SK-N-SH treated with all-trans-retinoic acid at 6 μM for 48 hours (cell line): ENCODE measurements at regions not wholly inside any gene's neighbourhood (a gene's known extent, or its start where the extent isn't known, plus 50 kb on each side); places are given as distances from the start of the nearest gene placed in this dataset.
"Not testable (repeated sequence)": the region's sequence is repeated elsewhere in the genome, so short reads cannot be mapped to it uniquely, and the experiment has no call there.

Experiments used
- ATAC-seq: fragments of 200-7000 bp; cut with Tn5 transposase; 3 replicates; pipeline ENCODE4 v1.9.1; 2020; ENCODE audit warnings: mild to moderate bottlenecking, moderate library complexity
- ARNTL ChIP-seq: fragments of 450-650 bp; formaldehyde crosslinking; IDR thresholded peaks from 2 replicates; pipeline ENCODE4 v1.5.0; 2020; ENCODE audit warnings: low read depth, mild to moderate bottlenecking, moderate library complexity, borderline replicate concordance
- BACH2 ChIP-seq: fragments of 250-450 bp; sonication (Bioruptor Pico); IDR thresholded peaks from 2 replicates; pipeline ENCODE4 v1.9.0; 2021; ENCODE audit warnings: mild to moderate bottlenecking, borderline replicate concordance
- CSDC2 ChIP-seq: fragments of 250-450 bp; sonication (Bioruptor Pico); IDR thresholded peaks from 2 replicates; pipeline ENCODE4 v1.5.0; 2020; ENCODE audit warnings: mild to moderate bottlenecking, moderate library complexity
- GLIS3 ChIP-seq: fragments of 250-450 bp; sonication (Bioruptor Pico); IDR thresholded peaks from 2 replicates; pipeline ENCODE4 v1.5.0; 2020; ENCODE audit warnings: mild to moderate bottlenecking, moderate library complexity
- ISL1 ChIP-seq: fragments of 250-450 bp; sonication (Bioruptor Pico); IDR thresholded peaks from 2 replicates; pipeline ENCODE4 v2.1.2; 2022; ENCODE audit warnings: mild to moderate bottlenecking, moderate library complexity
- OSR1 ChIP-seq: fragments of 250-450 bp; sonication (Bioruptor Pico); IDR thresholded peaks from 2 replicates; pipeline ENCODE4 v1.8.0; 2022; ENCODE audit warnings: moderate library complexity, mild to moderate bottlenecking, inconsistent platforms
- PPARA ChIP-seq: fragments of 250-450 bp; sonication (Bioruptor Pico); IDR thresholded peaks from 2 replicates; pipeline ENCODE4 v1.5.0; 2020; ENCODE audit warnings: mild to moderate bottlenecking, borderline replicate concordance
- RARB ChIP-seq: fragments of 250-450 bp; sonication (Bioruptor Pico); IDR thresholded peaks from 2 replicates; pipeline ENCODE4 v1.8.0; 2021; ENCODE audit warnings: mild to moderate bottlenecking, moderate library complexity
- SNAI2 ChIP-seq: fragments of 250-450 bp; sonication (Bioruptor Pico); IDR thresholded peaks from 2 replicates; pipeline ENCODE4 v1.5.0; 2020; ENCODE audit warnings: mild to moderate bottlenecking, moderate library complexity
- TCF4 ChIP-seq: fragments of 250-450 bp; sonication (Bioruptor Pico); IDR thresholded peaks from 2 replicates; pipeline ENCODE4 v1.8.0; 2021; ENCODE audit warnings: mild to moderate bottlenecking, moderate library complexity, borderline replicate concordance
- TOX ChIP-seq: fragments of 250-450 bp; sonication (Bioruptor Pico); IDR thresholded peaks from 2 replicates; pipeline ENCODE4 v1.8.0; 2021; ENCODE audit warnings: mild to moderate bottlenecking, moderate library complexity, borderline replicate concordance
- ZC3H10 ChIP-seq: fragments of 250-450 bp; sonication (Bioruptor Pico); IDR thresholded peaks from 2 replicates; pipeline ENCODE4 v1.5.1; 2021; ENCODE audit warnings: mild to moderate bottlenecking, moderate library complexity
- ZFP3 ChIP-seq: fragments of 250-450 bp; sonication (Bioruptor Pico); IDR thresholded peaks from 2 replicates; pipeline ENCODE4 v1.5.0; 2020; ENCODE audit warnings: mild to moderate bottlenecking, moderate library complexity
- ZFP30 ChIP-seq: fragments of 450-650 bp; formaldehyde crosslinking; IDR thresholded peaks from 2 replicates; pipeline ENCODE4 v1.5.0; 2022; ENCODE audit warnings: mild to moderate bottlenecking, moderate library complexity
- ZNF565 ChIP-seq: fragments of 450-650 bp; formaldehyde crosslinking; conservative IDR thresholded peaks from 2 replicates; pipeline ENCODE4 v1.5.0; 2020; ENCODE audit warnings: low read depth, mild to moderate bottlenecking, moderate library complexity
- ZNF70 ChIP-seq: fragments of 450-650 bp; formaldehyde crosslinking; IDR thresholded peaks from 2 replicates; pipeline ENCODE4 v1.5.0; 2020; ENCODE audit warnings: mild to moderate bottlenecking, moderate library complexity
- ZNF8 ChIP-seq: fragments of 450-650 bp; formaldehyde crosslinking; IDR thresholded peaks from 2 replicates; pipeline ENCODE4 v1.5.0; 2020; ENCODE audit warnings: mild to moderate bottlenecking, moderate library complexity
- TF ChIP-seq, protein P1 (sequence below): fragments of 250-450 bp; sonication (Bioruptor Pico); IDR thresholded peaks from 2 replicates; pipeline ENCODE4 v1.5.0; 2020; ENCODE audit warnings: mild to moderate bottlenecking, moderate library complexity
- TF ChIP-seq, protein P2 (sequence below): fragments of 250-450 bp; sonication (Bioruptor Pico); IDR thresholded peaks from 2 replicates; pipeline ENCODE4 v1.5.1; 2021; ENCODE audit warnings: mild to moderate bottlenecking, moderate library complexity
- TF ChIP-seq, protein P3 (sequence below): fragments of 250-450 bp; sonication (Bioruptor Pico); IDR thresholded peaks from 2 replicates; pipeline ENCODE4 v1.5.1; 2020; ENCODE audit warnings: low read depth, mild to moderate bottlenecking, moderate library complexity
- TF ChIP-seq, protein P4 (sequence below): fragments of 250-450 bp; sonication (Bioruptor Pico); IDR thresholded peaks from 2 replicates; pipeline ENCODE4 v1.8.0; 2021; ENCODE audit warnings: low read depth, mild to moderate bottlenecking, moderate library complexity, borderline replicate concordance
- TF ChIP-seq, protein P5 (sequence below): fragments of 250-450 bp; sonication (Bioruptor Pico); IDR thresholded peaks from 2 replicates; pipeline ENCODE4 v1.8.0; 2020; ENCODE audit warnings: mild to moderate bottlenecking, moderate library complexity, borderline replicate concordance

DNA sequence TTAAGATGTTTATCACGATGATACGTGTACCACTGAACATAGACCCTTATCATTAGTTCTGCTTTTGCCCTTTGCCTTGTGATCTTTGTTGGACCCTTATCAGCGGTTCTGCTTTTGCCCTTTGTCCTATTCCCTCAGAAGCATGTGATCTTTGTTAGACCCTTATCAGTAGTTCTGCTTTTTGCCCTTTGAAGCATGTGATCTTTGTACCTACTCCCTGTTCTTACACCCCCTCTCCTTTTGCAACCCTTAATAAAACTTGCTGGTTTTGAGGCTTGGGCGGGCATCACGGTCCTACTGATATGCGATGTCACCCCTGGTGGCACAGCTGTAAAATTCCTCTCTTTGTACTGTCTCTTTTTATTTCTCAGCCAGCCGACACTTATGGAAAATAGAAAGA is 117.0 kb downstream of the SDHAF3 start:
- ATAC-seq: not testable (repeated sequence)

DNA sequence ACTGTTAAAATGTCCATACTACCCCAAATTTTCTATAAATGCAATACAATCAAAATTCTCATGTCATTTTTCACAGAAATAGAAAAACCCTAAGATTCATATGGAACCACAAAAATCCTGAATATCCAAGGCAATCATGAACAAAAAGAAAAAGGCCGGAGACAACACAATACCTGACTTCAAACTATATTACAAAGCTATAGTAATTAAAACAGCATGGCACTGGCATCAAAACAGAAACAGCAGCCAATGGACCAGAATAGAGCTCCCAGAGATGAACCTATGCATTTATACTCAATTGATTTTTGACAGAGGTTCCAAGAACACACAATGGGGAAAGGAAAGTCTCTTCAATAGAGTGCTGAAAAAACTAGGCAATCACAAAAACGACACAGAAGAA is 128.8 kb downstream of the SDHAF3 start:
- ATAC-seq: no peak
- TF ChIP-seq OSR1 (CRISPR knock-in tag): no peak

DNA sequence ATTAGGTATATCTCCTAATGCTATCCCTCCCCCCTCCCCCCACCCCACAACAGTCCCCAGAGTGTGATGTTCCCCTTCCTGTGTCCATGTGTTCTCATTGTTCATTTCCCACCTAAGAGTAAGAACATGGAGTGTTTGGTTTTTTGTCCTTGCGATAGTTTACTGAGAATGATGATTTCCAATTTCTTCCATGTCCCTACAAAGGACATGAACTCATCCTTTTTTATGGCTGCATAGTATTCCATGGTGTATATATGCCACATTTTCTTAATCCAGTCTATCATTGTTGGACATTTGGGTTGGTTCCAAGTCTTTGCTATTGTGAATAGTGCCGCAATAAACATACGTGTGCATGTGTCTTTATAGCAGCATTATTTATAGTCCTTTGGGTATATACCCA is 140.7 kb downstream of the SDHAF3 start:
- ATAC-seq: not testable (repeated sequence)

DNA sequence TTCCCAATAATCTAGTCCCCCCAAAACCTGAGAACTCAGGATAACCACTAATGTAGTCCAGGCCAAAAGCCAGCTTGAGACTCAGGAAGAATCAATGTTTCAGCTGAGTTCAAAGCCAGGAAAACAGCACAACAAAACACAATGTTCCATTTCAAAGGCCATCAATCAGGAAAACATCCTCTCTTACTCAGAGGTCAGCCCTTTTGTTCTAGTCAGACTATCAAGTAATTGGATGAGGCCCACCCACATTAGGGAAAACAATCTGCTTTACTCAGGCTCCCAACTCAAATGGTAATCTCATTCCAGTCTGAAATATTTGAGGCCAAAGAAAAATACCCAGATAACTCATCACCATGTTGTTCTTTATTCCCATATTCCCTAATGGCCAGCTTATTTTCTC is 152.2 kb downstream of the SDHAF3 start:
- TF ChIP-seq ISL1: no peak
- TF ChIP-seq ZFP3 (CRISPR knock-in tag): no peak
- no peak for TF ChIP-seq SNAI2 (CRISPR knock-in tag)
- TF ChIP-seq ZFP30 (CRISPR knock-in tag): no peak
- TF ChIP-seq ZNF565 (CRISPR knock-in tag): no peak
- TF ChIP-seq, protein P1, sequence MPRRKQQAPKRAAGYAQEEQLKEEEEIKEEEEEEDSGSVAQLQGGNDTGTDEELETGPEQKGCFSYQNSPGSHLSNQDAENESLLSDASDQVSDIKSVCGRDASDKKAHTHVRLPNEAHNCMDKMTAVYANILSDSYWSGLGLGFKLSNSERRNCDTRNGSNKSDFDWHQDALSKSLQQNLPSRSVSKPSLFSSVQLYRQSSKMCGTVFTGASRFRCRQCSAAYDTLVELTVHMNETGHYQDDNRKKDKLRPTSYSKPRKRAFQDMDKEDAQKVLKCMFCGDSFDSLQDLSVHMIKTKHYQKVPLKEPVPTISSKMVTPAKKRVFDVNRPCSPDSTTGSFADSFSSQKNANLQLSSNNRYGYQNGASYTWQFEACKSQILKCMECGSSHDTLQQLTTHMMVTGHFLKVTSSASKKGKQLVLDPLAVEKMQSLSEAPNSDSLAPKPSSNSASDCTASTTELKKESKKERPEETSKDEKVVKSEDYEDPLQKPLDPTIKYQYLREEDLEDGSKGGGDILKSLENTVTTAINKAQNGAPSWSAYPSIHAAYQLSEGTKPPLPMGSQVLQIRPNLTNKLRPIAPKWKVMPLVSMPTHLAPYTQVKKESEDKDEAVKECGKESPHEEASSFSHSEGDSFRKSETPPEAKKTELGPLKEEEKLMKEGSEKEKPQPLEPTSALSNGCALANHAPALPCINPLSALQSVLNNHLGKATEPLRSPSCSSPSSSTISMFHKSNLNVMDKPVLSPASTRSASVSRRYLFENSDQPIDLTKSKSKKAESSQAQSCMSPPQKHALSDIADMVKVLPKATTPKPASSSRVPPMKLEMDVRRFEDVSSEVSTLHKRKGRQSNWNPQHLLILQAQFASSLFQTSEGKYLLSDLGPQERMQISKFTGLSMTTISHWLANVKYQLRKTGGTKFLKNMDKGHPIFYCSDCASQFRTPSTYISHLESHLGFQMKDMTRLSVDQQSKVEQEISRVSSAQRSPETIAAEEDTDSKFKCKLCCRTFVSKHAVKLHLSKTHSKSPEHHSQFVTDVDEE (CRISPR knock-in tag): no peak
- no peak for TF ChIP-seq ZNF70 (CRISPR knock-in tag)
- TF ChIP-seq BACH2 (CRISPR knock-in tag): no peak
- TF ChIP-seq ZC3H10: no peak
- TF ChIP-seq TOX (CRISPR knock-in tag): no peak
- no peak for TF ChIP-seq TCF4 (CRISPR knock-in tag)
- no peak for TF ChIP-seq GLIS3 (CRISPR knock-in tag)
- TF ChIP-seq, protein P2, sequence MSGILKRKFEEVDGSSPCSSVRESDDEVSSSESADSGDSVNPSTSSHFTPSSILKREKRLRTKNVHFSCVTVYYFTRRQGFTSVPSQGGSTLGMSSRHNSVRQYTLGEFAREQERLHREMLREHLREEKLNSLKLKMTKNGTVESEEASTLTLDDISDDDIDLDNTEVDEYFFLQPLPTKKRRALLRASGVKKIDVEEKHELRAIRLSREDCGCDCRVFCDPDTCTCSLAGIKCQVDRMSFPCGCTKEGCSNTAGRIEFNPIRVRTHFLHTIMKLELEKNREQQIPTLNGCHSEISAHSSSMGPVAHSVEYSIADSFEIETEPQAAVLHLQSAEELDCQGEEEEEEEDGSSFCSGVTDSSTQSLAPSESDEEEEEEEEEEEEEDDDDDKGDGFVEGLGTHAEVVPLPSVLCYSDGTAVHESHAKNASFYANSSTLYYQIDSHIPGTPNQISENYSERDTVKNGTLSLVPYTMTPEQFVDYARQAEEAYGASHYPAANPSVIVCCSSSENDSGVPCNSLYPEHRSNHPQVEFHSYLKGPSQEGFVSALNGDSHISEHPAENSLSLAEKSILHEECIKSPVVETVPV (CRISPR knock-in tag): no peak
- TF ChIP-seq RARB (CRISPR knock-in tag): no peak
- no peak for ATAC-seq

DNA sequence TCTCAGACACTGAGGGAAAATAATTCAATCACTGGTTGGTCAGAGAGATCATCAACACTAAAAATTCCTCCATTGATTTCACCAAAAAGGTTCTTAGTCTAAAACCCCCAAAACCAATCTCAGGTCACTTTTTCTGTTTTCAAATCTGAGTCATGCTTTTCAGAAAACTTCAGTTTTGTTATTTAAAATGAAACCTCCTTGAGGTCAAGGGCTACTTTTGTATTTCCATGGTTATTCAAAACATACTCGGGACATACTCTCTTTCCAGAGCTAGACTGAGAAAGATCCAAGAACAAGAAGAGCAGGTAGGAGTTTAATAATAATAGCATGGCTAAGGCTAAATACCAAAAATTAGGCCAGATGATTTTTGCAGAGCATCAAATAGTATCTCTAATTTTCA is 152.8 kb downstream of the SDHAF3 start:
- TF ChIP-seq SNAI2 (CRISPR knock-in tag): no peak
- TF ChIP-seq, protein P3, sequence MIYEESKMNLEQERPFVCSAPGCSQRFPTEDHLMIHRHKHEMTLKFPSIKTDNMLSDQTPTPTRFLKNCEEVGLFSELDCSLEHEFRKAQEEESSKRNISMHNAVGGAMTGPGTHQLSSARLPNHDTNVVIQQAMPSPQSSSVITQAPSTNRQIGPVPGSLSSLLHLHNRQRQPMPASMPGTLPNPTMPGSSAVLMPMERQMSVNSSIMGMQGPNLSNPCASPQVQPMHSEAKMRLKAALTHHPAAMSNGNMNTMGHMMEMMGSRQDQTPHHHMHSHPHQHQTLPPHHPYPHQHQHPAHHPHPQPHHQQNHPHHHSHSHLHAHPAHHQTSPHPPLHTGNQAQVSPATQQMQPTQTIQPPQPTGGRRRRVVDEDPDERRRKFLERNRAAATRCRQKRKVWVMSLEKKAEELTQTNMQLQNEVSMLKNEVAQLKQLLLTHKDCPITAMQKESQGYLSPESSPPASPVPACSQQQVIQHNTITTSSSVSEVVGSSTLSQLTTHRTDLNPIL (CRISPR knock-in tag): no peak
- no peak for TF ChIP-seq ISL1
- no peak for TF ChIP-seq TOX (CRISPR knock-in tag)
- TF ChIP-seq TCF4 (CRISPR knock-in tag): no peak
- no peak for TF ChIP-seq ZFP3 (CRISPR knock-in tag)
- no peak for TF ChIP-seq ZNF8
- TF ChIP-seq PPARA (CRISPR knock-in tag): no peak
- TF ChIP-seq, protein P1 (CRISPR knock-in tag): no peak
- no peak for TF ChIP-seq ZC3H10
- no peak for TF ChIP-seq RARB (CRISPR knock-in tag)
- TF ChIP-seq ARNTL (CRISPR knock-in tag): no peak
- no peak for TF ChIP-seq ZNF70 (CRISPR knock-in tag)
- TF ChIP-seq, protein P4, sequence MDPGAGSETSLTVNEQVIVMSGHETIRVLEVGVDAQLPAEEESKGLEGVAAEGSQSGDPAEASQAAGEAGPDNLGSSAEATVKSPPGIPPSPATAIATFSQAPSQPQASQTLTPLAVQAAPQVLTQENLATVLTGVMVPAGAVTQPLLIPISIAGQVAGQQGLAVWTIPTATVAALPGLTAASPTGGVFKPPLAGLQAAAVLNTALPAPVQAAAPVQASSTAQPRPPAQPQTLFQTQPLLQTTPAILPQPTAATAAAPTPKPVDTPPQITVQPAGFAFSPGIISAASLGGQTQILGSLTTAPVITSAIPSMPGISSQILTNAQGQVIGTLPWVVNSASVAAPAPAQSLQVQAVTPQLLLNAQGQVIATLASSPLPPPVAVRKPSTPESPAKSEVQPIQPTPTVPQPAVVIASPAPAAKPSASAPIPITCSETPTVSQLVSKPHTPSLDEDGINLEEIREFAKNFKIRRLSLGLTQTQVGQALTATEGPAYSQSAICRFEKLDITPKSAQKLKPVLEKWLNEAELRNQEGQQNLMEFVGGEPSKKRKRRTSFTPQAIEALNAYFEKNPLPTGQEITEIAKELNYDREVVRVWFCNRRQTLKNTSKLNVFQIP (CRISPR knock-in tag): no peak
- TF ChIP-seq CSDC2 (CRISPR knock-in tag): no peak
- TF ChIP-seq ZFP30 (CRISPR knock-in tag): no peak
- TF ChIP-seq, protein P5, sequence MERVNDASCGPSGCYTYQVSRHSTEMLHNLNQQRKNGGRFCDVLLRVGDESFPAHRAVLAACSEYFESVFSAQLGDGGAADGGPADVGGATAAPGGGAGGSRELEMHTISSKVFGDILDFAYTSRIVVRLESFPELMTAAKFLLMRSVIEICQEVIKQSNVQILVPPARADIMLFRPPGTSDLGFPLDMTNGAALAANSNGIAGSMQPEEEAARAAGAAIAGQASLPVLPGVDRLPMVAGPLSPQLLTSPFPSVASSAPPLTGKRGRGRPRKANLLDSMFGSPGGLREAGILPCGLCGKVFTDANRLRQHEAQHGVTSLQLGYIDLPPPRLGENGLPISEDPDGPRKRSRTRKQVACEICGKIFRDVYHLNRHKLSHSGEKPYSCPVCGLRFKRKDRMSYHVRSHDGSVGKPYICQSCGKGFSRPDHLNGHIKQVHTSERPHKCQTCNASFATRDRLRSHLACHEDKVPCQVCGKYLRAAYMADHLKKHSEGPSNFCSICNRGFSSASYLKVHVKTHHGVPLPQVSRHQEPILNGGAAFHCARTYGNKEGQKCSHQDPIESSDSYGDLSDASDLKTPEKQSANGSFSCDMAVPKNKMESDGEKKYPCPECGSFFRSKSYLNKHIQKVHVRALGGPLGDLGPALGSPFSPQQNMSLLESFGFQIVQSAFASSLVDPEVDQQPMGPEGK: no peak
- no peak for ATAC-seq
